A549 (cell line): ENCODE measurements at regions not wholly inside any gene's neighbourhood (a gene's known extent, or its start where the extent isn't known, plus 50 kb on each side); places are given as distances from the start of the nearest gene placed in this dataset.

Experiments used
- CTCF ChIP-seq: fragments of >200 bp; sonication (Bioruptor Twin); formaldehyde crosslinking; IDR thresholded peaks from 3 replicates; pipeline ENCODE4 v1.5.1; 2016
- ELK1 ChIP-seq: fragments of 150-350 bp; IDR thresholded peaks from 2 replicates; pipeline ENCODE4 v1.6.1; 2014; ENCODE audit warnings: low read depth, mild to moderate bottlenecking, low read length
- EP300 ChIP-seq, 2 experiments: fragments of >200 bp; sonication (Bioruptor Twin); formaldehyde crosslinking; IDR thresholded peaks; 2 replicates in 1 of 2; 3 replicates in 1 of 2; pipeline ENCODE4 v1.6.1; 2016 to 2017
- HOXB13 ChIP-seq: fragments of 250-450 bp; sonication (Bioruptor Pico); IDR thresholded peaks from 2 replicates; pipeline ENCODE4 v1.5.0; 2020; ENCODE audit warnings: low read depth, mild to moderate bottlenecking, moderate library complexity
- JUN ChIP-seq, 2 experiments: fragments of >200 bp; sonication (Bioruptor Twin); formaldehyde crosslinking; IDR thresholded peaks; 2 replicates in 1 of 2; 3 replicates in 1 of 2; pipeline ENCODE4 v1.6.1; 2016 to 2017
- MAFK ChIP-seq: fragments of 450-650 bp; IDR thresholded peaks from 2 replicates; pipeline ENCODE4 v1.6.1; 2014; ENCODE audit not compliant: partially characterized antibody
- MAZ ChIP-seq: fragments of 150-350 bp; IDR thresholded peaks from 2 replicates; pipeline ENCODE4 v1.6.1; 2014; ENCODE audit warnings: antibody characterized with exemption, low read depth, low read length, borderline replicate concordance
- MYC ChIP-seq: IDR thresholded peaks from 2 replicates; pipeline ENCODE4 v1.6.1; 2012; ENCODE audit warnings: mild to moderate bottlenecking, inconsistent platforms, low read length, improper control_type of control experiment, borderline replicate concordance
- POLR2A ChIP-seq: IDR thresholded peaks from 2 replicates; pipeline ENCODE4 v1.6.1; 2012; ENCODE audit warnings: mild to moderate bottlenecking, low read length
- POLR2AphosphoS2 ChIP-seq: conservative IDR thresholded peaks from 2 replicates; pipeline ENCODE4 v1.6.1; 2012; ENCODE audit warnings: low read length, improper control_type of control experiment, inconsistent platforms
- RAD21 ChIP-seq, 2 experiments: fragments of >200 bp in 1 of 2; sonication (Bioruptor Twin) in 1 of 2; formaldehyde crosslinking in 1 of 2; IDR thresholded peaks in 1 of 2; conservative IDR thresholded peaks in 1 of 2; 2 replicates in 1 of 2; 3 replicates in 1 of 2; pipeline ENCODE4 v1.6.1; 2012 to 2018; ENCODE audit warnings: inconsistent platforms in 1 of 2
- RCOR1 ChIP-seq: fragments of 150-350 bp; IDR thresholded peaks from 2 replicates; pipeline ENCODE4 v1.6.1; 2014; ENCODE audit warnings: antibody characterized with exemption, low read length, low read depth
- REST ChIP-seq: fragments of 200-600 bp; sonication (generic); IDR thresholded peaks from 2 replicates; pipeline ENCODE4 v1.6.1; 2016; ENCODE audit warnings: antibody characterized with exemption, mild to moderate bottlenecking, moderate library complexity
- SMC3 ChIP-seq: fragments of >200 bp; sonication (Bioruptor Twin); formaldehyde crosslinking; IDR thresholded peaks from 3 replicates; pipeline ENCODE4 v1.6.1; 2018; ENCODE audit warnings: inconsistent platforms

GRCh38 chr13:43963726-43964125 lies 84.0 kb downstream of the LACC1 start:
- TF ChIP-seq EP300 (IDR thresholded peaks at IDR 0.05) (no peak), CTCF (no peak), POLR2A (no peak), SMC3 (no peak), RCOR1 (no peak), ELK1 (no peak), POLR2AphosphoS2 (no peak), REST (no peak), MAFK (no peak), RAD21 (conservative IDR thresholded peaks at IDR 0.05 in 1 of 2, IDR thresholded peaks at IDR 0.05 in 1 of 2) (no peak), HOXB13 (no peak), JUN (IDR thresholded peaks at IDR 0.05) (no peak), MYC (no peak), MAZ (no peak)
